ENCODE measurements at regions not wholly inside any gene's neighbourhood (a gene's known extent, or its start where the extent isn't known, plus 50 kb on each side); places are given as distances from the start of the nearest gene placed in this dataset.

DNA sequence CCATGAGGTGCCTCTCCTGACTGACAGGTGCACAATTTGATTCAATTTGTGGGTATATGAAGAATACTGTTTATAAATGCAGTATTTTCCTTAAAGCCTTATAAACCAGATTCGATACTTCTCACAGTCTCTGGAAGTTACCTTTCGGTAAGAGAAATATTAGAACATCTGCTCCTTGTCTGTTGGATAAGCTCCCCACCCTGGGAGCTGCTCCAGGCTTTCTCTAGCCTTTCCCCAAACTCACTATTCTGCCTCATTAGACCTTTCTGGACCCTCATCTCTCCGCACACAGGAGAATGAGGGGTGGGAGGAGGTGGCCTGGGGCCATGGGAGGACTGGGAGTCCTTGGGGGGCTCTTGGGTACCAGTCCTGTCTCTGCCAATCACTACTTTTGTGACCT, 59.8 kb upstream of the TBC1D21 start:
- no peaks in the 10 kb centered on the region for H3K79me1 ChIP-seq (ENCODE audit: insufficient read depth, low read depth, low read length, poor library complexity, severe bottlenecking)
- H3K23me2 ChIP-seq (ENCODE audit: insufficient read length, low read depth, low read length, poor library complexity, severe bottlenecking), result no peaks in the 10 kb centered on the region
- no peak overlapping the region for H2BK5ac ChIP-seq (ENCODE audit: insufficient read length, low read length)
- Mint-ChIP-seq H3K9me3 (no peaks in the 10 kb centered on the region), H3K27me3 (ENCODE audit: low read depth) (peaks cover 2% of the 10 kb centered on the region; the same call in 1 of the 2 replicates), H3K36me3 (ENCODE audit: insufficient read depth in 1 of 3, low read depth in 3 of 3) (no peaks in the 10 kb centered on the region), H3K4me1 (no peaks in the 10 kb centered on the region), H3K4me3 (no peak overlapping the region), H3K27ac (no peak overlapping the region)
- no peak overlapping the region for H3T11ph ChIP-seq (ENCODE audit: low read length)
- H3K27ac ChIP-seq (ENCODE audit: insufficient read length, low read depth, low read length), result no peak overlapping the region
- H2BK15ac ChIP-seq (ENCODE audit: low read depth, low read length), result no peak overlapping the region
- H3K9ac ChIP-seq (ENCODE audit: extremely low read depth, insufficient read length, low read length), result no peak overlapping the region
- no peak overlapping the region for H3K4ac ChIP-seq (ENCODE audit: low read depth, low read length)
- H3K4me2 ChIP-seq (ENCODE audit: insufficient read depth, insufficient read length, low read length), result no peak overlapping the region
- H4K91ac ChIP-seq (ENCODE audit: insufficient read length, low read depth, low read length), result no peak overlapping the region
- TF ChIP-seq CTCF (conservative IDR thresholded peaks at IDR 0.05), result no peak
- H4K8ac ChIP-seq (replicated peaks; ENCODE audit: insufficient read length, low read depth, low read length), result no peak overlapping the region
- no peak overlapping the region for H3K14ac ChIP-seq (ENCODE audit: insufficient read depth, low read length)
- H3K18ac ChIP-seq (ENCODE audit: insufficient read length, low read depth, low read length), result no peak overlapping the region
- H2BK12ac ChIP-seq (ENCODE audit: insufficient read length, low read depth, low read length), result no peak overlapping the region
- H2BK120ac ChIP-seq (ENCODE audit: low read depth, low read length, poor library complexity, severe bottlenecking), result no peak overlapping the region
- no peaks in the 10 kb centered on the region for H3K4me1 ChIP-seq (ENCODE audit: insufficient read depth, low read length)
- H2AK5ac ChIP-seq (ENCODE audit: insufficient read length, low read length), result no peak overlapping the region
- H2BK20ac ChIP-seq (ENCODE audit: low read depth, low read length, poor library complexity, severe bottlenecking), result no peak overlapping the region
- WGBS (ENCODE audit: extremely low coverage, insufficient read length, low lambda C conversion rate), result no CpG with 5 or more reads among the region's 3 CpGs
- no peaks in the 10 kb centered on the region for H3K9me3 ChIP-seq (ENCODE audit: control insufficient read depth, low read depth, low read length)
- no peaks in the 10 kb centered on the region for H3K79me2 ChIP-seq (ENCODE audit: insufficient read depth, low read length)
- H3K23ac ChIP-seq (ENCODE audit: insufficient read length, low read depth, low read length), result no peak overlapping the region
- no peak overlapping the region for H2AFZ ChIP-seq (ENCODE audit: low read length)
- H4K5ac ChIP-seq (ENCODE audit: insufficient read length, low read depth, low read length), result no peak overlapping the region
- DNase-seq, result no peak
- no peaks in the 10 kb centered on the region for H4K20me1 ChIP-seq (ENCODE audit: control insufficient read depth, insufficient read depth, insufficient read length)
- no peaks in the 10 kb centered on the region for H3K27me3 ChIP-seq (ENCODE audit: insufficient read depth, low read length)
- H3K56ac ChIP-seq (ENCODE audit: insufficient read length, low read depth, low read length), result no peak overlapping the region
